Nephron (organoid): ENCODE measurements at regions not wholly inside any gene's neighbourhood (a gene's known extent, or its start where the extent isn't known, plus 50 kb on each side); places are given as distances from the start of the nearest gene placed in this dataset.
A peak's percentile ranks its signal among the peaks of the same experiment; 100 is the strongest.

Experiments used
- H3K27ac Mint-ChIP-seq, 3 experiments: 2 replicates each; pipeline ENCODE4 v1.8.0; 2020; ENCODE audit warnings: mixed read lengths in 3 of 3, mild to moderate bottlenecking in 2 of 3, moderate library complexity in 1 of 3
- H3K27me3 Mint-ChIP-seq: 2 replicates; pipeline ENCODE4 v1.8.0; 2021; ENCODE audit warnings: low read depth, mild to moderate bottlenecking, moderate library complexity, mixed read lengths
- H3K36me3 Mint-ChIP-seq: 2 replicates; pipeline ENCODE4 v1.8.0; 2020; ENCODE audit warnings: low read depth, mixed read lengths
- H3K4me1 Mint-ChIP-seq: 2 replicates; pipeline ENCODE4 v1.8.0; 2020; ENCODE audit warnings: mixed read lengths
- H3K4me3 Mint-ChIP-seq, 3 experiments: 2 replicates each; pipeline ENCODE4 v1.8.0; 2020; ENCODE audit warnings: mild to moderate bottlenecking in 3 of 3, mixed read lengths in 3 of 3, moderate library complexity in 2 of 3
- H3K9me3 Mint-ChIP-seq: 2 replicates; pipeline ENCODE4 v1.8.0; 2020; ENCODE audit warnings: mixed read lengths
- TF ChIP-seq, protein P1 (sequence below), 3 experiments: fragments of 200-600 bp; sonication (generic); IDR thresholded peaks; one replicate each; pipeline ENCODE4 v1.5.0; 2021; ENCODE audit warnings: antibody characterized with exemption in 3 of 3; ENCODE audit not compliant: unreplicated experiment in 3 of 3

DNA sequence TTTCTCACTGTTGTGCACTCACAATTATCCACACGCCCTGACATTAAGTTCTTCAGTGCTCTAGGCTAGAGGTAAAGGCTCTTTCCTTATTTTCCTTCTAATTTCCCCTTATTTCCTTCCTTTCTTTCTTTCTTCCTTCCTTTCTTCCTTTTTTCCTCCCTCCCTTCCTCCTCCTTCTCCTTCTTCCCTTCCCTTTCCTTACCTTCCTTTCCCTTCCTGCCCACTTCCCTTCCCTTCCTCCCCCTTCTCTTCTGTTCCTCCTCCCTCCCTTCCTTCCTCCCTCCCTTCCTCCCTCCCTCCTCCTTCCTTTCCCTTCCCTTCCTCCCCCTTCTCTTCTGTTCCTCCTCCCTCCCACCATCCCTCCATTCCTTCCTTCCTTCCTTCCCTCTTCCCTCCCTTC lies 317.0 kb upstream of the IRX1 start:
- TF ChIP-seq, protein P1, sequence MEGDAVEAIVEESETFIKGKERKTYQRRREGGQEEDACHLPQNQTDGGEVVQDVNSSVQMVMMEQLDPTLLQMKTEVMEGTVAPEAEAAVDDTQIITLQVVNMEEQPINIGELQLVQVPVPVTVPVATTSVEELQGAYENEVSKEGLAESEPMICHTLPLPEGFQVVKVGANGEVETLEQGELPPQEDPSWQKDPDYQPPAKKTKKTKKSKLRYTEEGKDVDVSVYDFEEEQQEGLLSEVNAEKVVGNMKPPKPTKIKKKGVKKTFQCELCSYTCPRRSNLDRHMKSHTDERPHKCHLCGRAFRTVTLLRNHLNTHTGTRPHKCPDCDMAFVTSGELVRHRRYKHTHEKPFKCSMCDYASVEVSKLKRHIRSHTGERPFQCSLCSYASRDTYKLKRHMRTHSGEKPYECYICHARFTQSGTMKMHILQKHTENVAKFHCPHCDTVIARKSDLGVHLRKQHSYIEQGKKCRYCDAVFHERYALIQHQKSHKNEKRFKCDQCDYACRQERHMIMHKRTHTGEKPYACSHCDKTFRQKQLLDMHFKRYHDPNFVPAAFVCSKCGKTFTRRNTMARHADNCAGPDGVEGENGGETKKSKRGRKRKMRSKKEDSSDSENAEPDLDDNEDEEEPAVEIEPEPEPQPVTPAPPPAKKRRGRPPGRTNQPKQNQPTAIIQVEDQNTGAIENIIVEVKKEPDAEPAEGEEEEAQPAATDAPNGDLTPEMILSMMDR (IDR thresholded peaks at IDR 0.05; ENCODE audit: unreplicated experiment in 3 of 3) = no peak
- Mint-ChIP-seq H3K4me3 (no peak overlapping the region), H3K36me3 (no peaks in the 10 kb centered on the region), H3K27ac (no peak overlapping the region), H3K9me3 (no peaks in the 10 kb centered on the region), H3K27me3 (peaks cover 45% of the 10 kb centered on the region), H3K4me1 (peaks cover 15% of the 10 kb centered on the region)

DNA sequence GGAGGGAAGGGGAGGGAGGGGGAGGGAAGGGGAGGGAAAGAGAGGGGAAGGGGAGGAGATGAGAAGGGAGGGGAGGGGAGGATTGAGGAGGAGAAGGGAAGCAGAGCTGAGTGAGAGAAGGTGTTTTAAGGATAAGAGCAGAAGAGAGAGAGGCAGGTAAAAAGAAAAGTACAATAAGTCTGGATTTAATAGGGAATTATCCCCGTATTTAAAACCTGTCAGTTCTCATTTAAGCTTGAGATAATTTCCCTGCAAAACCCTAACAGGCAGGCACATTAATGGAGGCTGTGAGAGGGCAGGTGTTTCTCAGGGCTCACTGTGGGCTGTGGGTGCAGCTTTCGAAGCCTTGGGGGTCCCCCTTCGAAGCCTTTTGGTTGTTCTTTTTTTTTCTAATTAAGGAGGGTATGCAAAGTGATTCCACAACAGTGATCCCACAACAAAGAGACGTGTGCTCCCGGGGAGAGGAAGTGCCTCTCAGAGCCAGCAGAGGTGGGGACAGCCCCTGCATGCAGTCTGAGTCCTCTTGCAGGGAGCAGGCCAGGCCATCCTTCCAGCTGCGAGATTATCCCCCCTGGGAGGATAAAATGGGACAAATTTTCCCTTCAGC lies 317.9 kb upstream of the IRX1 start:
- Mint-ChIP-seq H3K4me1 (peaks cover 23% of the 10 kb centered on the region), H3K9me3 (no peaks in the 10 kb centered on the region), H3K36me3 (no peaks in the 10 kb centered on the region), H3K4me3 (no peak overlapping the region), H3K27me3 (peaks cover 48% of the 10 kb centered on the region), H3K27ac (no peak overlapping the region)
- TF ChIP-seq, protein P1 (IDR thresholded peaks at IDR 0.05; ENCODE audit: unreplicated experiment in 3 of 3) = no peak

DNA sequence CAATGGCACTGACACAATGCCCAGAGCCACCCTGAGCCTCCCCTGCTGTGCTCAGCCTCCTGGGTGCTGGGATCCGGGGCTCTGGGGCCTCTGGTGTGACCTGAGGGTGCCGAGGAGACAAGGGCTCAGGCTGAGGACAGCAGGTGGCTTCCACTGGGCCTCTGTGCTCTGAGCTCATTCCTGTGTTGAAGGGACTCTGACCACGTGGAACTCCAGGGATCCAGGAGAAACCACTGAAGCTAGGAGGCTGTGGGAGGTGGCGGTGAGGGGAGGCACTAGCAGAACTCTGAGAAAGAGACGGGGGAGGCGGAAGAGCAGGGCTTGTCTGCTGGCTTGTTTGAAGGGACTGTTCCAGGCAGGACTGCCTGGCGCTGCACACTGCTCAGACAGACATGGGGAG lies 318.7 kb upstream of the IRX1 start:
- H3K4me1 Mint-ChIP-seq = peaks cover 23% of the 10 kb centered on the region
- peak overlapping the region in 1 of 3 experiments; percentile 3 for H3K27ac Mint-ChIP-seq
- H3K27me3 Mint-ChIP-seq = peaks cover 49% of the 10 kb centered on the region
- TF ChIP-seq, protein P1 (IDR thresholded peaks at IDR 0.05; ENCODE audit: unreplicated experiment in 3 of 3) = no peak
- no peaks in the 10 kb centered on the region for H3K9me3 Mint-ChIP-seq
- H3K36me3 Mint-ChIP-seq = no peaks in the 10 kb centered on the region
- H3K4me3 Mint-ChIP-seq = no peak overlapping the region

DNA sequence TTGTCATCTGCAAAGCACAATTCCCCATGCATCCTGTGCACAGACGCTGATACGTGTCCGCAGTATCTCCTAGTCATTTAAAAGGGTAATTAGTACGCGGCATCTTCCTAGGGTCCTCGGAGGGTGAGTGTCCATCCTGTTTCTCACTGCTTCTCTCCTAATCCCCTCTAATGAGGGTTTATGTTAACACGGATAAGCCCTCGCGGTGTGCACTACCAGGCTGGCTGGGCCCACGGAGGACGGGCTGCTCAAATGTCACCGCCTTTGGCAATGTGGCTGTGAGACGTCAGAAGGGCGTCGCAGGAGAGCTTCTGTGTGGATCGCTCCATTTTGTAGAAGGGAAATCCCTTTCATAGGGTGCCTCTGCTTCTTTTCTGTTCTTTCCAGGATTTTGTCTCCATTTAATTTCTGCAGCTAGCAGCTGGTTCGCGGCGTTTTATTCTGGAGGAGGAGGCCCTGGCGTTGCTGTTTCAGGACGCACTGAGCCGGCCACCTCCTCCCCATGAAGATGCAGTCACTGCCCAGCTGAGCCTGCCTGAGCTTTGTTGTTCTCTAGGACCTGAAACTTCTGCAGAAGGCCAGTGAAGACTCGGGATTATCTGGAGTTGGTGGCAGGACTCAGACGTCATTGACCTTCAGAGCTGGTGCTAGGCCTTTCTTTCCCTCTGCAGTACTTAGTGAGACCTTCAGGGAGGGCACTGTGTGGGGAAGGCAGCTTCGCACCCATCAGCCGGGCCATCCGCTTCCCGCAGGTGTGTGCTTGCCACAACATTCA lies 326.1 kb upstream of the IRX1 start:
- peaks cover 75% of the 10 kb centered on the region for H3K27me3 Mint-ChIP-seq
- H3K27ac Mint-ChIP-seq = no peak overlapping the region
- peaks cover 22% of the 10 kb centered on the region for H3K4me1 Mint-ChIP-seq
- no peak overlapping the region for H3K4me3 Mint-ChIP-seq
- H3K9me3 Mint-ChIP-seq = no peaks in the 10 kb centered on the region
- TF ChIP-seq, protein P1 (IDR thresholded peaks at IDR 0.05; ENCODE audit: unreplicated experiment in 3 of 3) = no peak
- no peaks in the 10 kb centered on the region for H3K36me3 Mint-ChIP-seq

DNA sequence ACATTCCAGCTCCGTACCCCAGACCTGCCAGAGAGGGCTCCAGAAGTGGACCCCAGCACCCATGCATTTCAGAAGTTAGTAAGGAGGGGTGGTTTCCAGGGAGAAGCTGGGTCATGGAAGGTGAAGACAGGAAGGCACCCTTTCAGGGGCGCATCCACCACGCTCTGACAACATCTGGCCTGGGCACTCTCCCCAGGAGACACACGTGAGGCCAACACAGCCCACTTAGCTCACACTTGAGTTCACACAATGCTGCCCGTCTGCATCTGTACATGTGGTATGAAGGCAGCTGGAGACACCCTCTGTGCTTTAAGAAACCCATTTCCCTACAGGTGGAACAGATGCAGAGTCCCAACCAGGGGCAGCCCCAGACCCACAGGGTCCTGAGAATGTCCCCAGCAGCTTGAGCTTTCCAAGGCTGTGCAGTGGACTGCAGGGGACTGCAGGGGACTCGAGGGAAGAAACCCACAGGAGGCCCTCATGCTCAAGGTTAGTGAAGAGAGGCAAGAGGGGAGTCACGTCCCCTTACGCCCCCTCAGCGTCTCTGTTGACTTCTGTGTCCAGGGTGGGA lies 326.8 kb upstream of the IRX1 start:
- H3K36me3 Mint-ChIP-seq = no peaks in the 10 kb centered on the region
- TF ChIP-seq, protein P1 (IDR thresholded peaks at IDR 0.05; ENCODE audit: unreplicated experiment in 3 of 3) = no peak
- no peaks in the 10 kb centered on the region for H3K9me3 Mint-ChIP-seq
- H3K4me3 Mint-ChIP-seq = no peak overlapping the region
- peaks cover 68% of the 10 kb centered on the region for H3K27me3 Mint-ChIP-seq
- H3K27ac Mint-ChIP-seq = no peak overlapping the region
- H3K4me1 Mint-ChIP-seq = peaks cover 15% of the 10 kb centered on the region
